ENCODE measurements at regions not wholly inside any gene's neighbourhood (a gene's known extent, or its start where the extent isn't known, plus 50 kb on each side); places are given as distances from the start of the nearest gene placed in this dataset.

GRCh38 chr17:54760836-54761235 lies 139.8 kb upstream of the TOM1L1 start:
- Histone ChIP-seq H3K27me3 (ENCODE audit: control insufficient read depth, insufficient read depth, low read length) (no peaks in the 10 kb centered on the region), H3K36me3 (ENCODE audit: control insufficient read depth, insufficient read depth, low read length) (no peaks in the 10 kb centered on the region), H3K4me1 (ENCODE audit: control insufficient read depth, extremely low read depth, insufficient read depth, low read length) (no peaks in the 10 kb centered on the region), H3K4me2 (ENCODE audit: extremely low read depth, insufficient read depth, low read length) (no peak overlapping the region), H3K27ac (ENCODE audit: insufficient read depth, low read length) (no peak overlapping the region), H4K20me1 (ENCODE audit: control insufficient read depth, extremely low read depth, insufficient read depth, low read length) (no peaks in the 10 kb centered on the region), H3K9me3 (ENCODE audit: control insufficient read depth, insufficient read depth, low read depth, low read length) (no peaks in the 10 kb centered on the region), H3K79me2 (ENCODE audit: control insufficient read depth, insufficient read depth, low read length) (no peaks in the 10 kb centered on the region), H3K4me3 (replicated peaks in 1 of 4; ENCODE audit: control extremely low read depth in 1 of 4, insufficient read depth in 1 of 4, low read depth in 3 of 4, low read length in 4 of 4) (no peak overlapping the region), H2AFZ (ENCODE audit: low read length) (no peak overlapping the region), H3K9ac (ENCODE audit: insufficient read depth, low read length) (no peak overlapping the region)
- no peak for DNase-seq (ENCODE audit: low read depth in 2 of 2)
- no peak for TF ChIP-seq EZH2 (IDR thresholded peaks at IDR 0.05; ENCODE audit: low read length, missing control alignments)
- TF ChIP-seq, protein P1, sequence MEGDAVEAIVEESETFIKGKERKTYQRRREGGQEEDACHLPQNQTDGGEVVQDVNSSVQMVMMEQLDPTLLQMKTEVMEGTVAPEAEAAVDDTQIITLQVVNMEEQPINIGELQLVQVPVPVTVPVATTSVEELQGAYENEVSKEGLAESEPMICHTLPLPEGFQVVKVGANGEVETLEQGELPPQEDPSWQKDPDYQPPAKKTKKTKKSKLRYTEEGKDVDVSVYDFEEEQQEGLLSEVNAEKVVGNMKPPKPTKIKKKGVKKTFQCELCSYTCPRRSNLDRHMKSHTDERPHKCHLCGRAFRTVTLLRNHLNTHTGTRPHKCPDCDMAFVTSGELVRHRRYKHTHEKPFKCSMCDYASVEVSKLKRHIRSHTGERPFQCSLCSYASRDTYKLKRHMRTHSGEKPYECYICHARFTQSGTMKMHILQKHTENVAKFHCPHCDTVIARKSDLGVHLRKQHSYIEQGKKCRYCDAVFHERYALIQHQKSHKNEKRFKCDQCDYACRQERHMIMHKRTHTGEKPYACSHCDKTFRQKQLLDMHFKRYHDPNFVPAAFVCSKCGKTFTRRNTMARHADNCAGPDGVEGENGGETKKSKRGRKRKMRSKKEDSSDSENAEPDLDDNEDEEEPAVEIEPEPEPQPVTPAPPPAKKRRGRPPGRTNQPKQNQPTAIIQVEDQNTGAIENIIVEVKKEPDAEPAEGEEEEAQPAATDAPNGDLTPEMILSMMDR (conservative IDR thresholded peaks at IDR 0.05 in 1 of 2, IDR thresholded peaks at IDR 0.05 in 1 of 2; ENCODE audit: low read depth in 1 of 2, low read length in 2 of 2): no peak

- Histone ChIP-seq H3K27ac (ENCODE audit: insufficient read depth, low read length) (no peak overlapping the region), H3K9ac (ENCODE audit: insufficient read depth, low read length) (no peak overlapping the region), H3K4me2 (ENCODE audit: extremely low read depth, insufficient read depth, low read length) (no peak overlapping the region), H3K9me3 (ENCODE audit: control insufficient read depth, insufficient read depth, low read depth, low read length) (no peaks in the 10 kb centered on the region), H3K4me1 (ENCODE audit: control insufficient read depth, extremely low read depth, insufficient read depth, low read length) (no peaks in the 10 kb centered on the region), H3K79me2 (ENCODE audit: control insufficient read depth, insufficient read depth, low read length) (no peaks in the 10 kb centered on the region), H2AFZ (ENCODE audit: low read length) (no peak overlapping the region), H3K4me3 (replicated peaks in 1 of 4; ENCODE audit: control extremely low read depth in 1 of 4, insufficient read depth in 1 of 4, low read depth in 3 of 4, low read length in 4 of 4) (no peak overlapping the region), H3K36me3 (ENCODE audit: control insufficient read depth, insufficient read depth, low read length) (no peaks in the 10 kb centered on the region), H3K27me3 (ENCODE audit: control insufficient read depth, insufficient read depth, low read length) (no peaks in the 10 kb centered on the region), H4K20me1 (ENCODE audit: control insufficient read depth, extremely low read depth, insufficient read depth, low read length) (no peaks in the 10 kb centered on the region)
- no peak for DNase-seq (ENCODE audit: low read depth in 2 of 2)
- TF ChIP-seq, protein P1 (conservative IDR thresholded peaks at IDR 0.05 in 1 of 2, IDR thresholded peaks at IDR 0.05 in 1 of 2; ENCODE audit: low read depth in 1 of 2, low read length in 2 of 2): no peak
- no peak for TF ChIP-seq EZH2 (IDR thresholded peaks at IDR 0.05; ENCODE audit: low read length, missing control alignments)
These were observed 129.8 kb upstream of the TOM1L1 start for GRCh38 chr17:54770836-54771235.

DNA sequence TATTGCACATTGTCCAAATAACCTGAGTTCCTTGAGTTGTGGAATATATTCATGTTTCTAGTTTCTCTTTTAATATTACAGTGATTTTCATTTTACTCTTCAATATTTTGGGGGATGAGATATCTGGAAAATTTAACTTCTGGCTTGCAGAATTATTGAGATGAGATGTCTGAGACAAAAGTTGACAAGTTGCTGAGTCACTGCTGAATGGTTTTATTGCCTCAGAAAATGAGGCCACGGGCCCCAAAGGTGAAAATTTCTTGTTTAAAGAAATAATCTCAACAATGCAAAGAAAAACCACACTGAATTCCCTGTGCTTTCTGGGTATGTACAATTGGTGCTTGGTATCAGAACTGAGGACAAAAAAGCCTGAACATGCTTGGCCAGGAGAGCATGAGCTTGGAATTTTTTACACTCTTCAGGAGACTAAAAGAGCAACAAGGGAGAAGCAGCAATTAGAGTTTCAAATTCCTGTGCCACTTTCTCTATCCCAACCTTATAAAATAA lies 129.2 kb upstream of the TOM1L1 start:
- no peaks in the 10 kb centered on the region for H4K20me1 ChIP-seq (ENCODE audit: control insufficient read depth, extremely low read depth, insufficient read depth, low read length)
- no peaks in the 10 kb centered on the region for H3K4me1 ChIP-seq (ENCODE audit: control insufficient read depth, extremely low read depth, insufficient read depth, low read length)
- H3K36me3 ChIP-seq (ENCODE audit: control insufficient read depth, insufficient read depth, low read length): no peaks in the 10 kb centered on the region
- no peaks in the 10 kb centered on the region for H3K79me2 ChIP-seq (ENCODE audit: control insufficient read depth, insufficient read depth, low read length)
- no peak overlapping the region for H3K4me2 ChIP-seq (ENCODE audit: extremely low read depth, insufficient read depth, low read length)
- no peaks in the 10 kb centered on the region for H3K9me3 ChIP-seq (ENCODE audit: control insufficient read depth, insufficient read depth, low read depth, low read length)
- TF ChIP-seq EZH2 (IDR thresholded peaks at IDR 0.05; ENCODE audit: low read length, missing control alignments): no peak
- TF ChIP-seq, protein P1 (conservative IDR thresholded peaks at IDR 0.05 in 1 of 2, IDR thresholded peaks at IDR 0.05 in 1 of 2; ENCODE audit: low read depth in 1 of 2, low read length in 2 of 2): no peak
- no peaks in the 10 kb centered on the region for H3K27me3 ChIP-seq (ENCODE audit: control insufficient read depth, insufficient read depth, low read length)
- no peak overlapping the region for H3K27ac ChIP-seq (ENCODE audit: insufficient read depth, low read length)
- no peak overlapping the region for H3K4me3 ChIP-seq (replicated peaks in 1 of 4; ENCODE audit: control extremely low read depth in 1 of 4, insufficient read depth in 1 of 4, low read depth in 3 of 4, low read length in 4 of 4)
- no peak overlapping the region for H3K9ac ChIP-seq (ENCODE audit: insufficient read depth, low read length)
- no peak overlapping the region for H2AFZ ChIP-seq (ENCODE audit: low read length)
- no peak for DNase-seq (ENCODE audit: low read depth in 2 of 2)
